Gastrocnemius medialis (tissue), 4 donors: ENCODE measurements at regions not wholly inside any gene's neighbourhood (a gene's known extent, or its start where the extent isn't known, plus 50 kb on each side); places are given as distances from the start of the nearest gene placed in this dataset.
"Not testable (repeated sequence)": the region's sequence is repeated elsewhere in the genome, so short reads cannot be mapped to it uniquely, and the experiment has no call there.

ENCODE experiments used
- ATAC-seq, 2 donors: fragments of 150-250 bp; one replicate each; pipeline ENCODE4 v1.9.1; 2016
- DNase-seq, 2 donors: peaks; one replicate each; pipeline ENCODE4 v3.0.0-alpha.2; 2019
- H3K27ac ChIP-seq, 4 donors: fragments of 200-600 bp; sonication (generic); 1 replicate in 1 of 4; 2 replicates in 3 of 4; pipeline ENCODE4 v1.5.1; 2016 to 2018; ENCODE audit warnings: mild to moderate bottlenecking in 2 of 4, moderate library complexity in 1 of 4
- H3K27me3 ChIP-seq, 3 donors: fragments of 200-600 bp; sonication (generic) in 2 of 3; 1 replicate in 1 of 3; 2 replicates in 2 of 3; pipeline versions ENCODE4 v1.5.1 to v1.6.0; 2016 to 2019; ENCODE audit warnings: mild to moderate bottlenecking in 1 of 3, moderate library complexity in 1 of 3
- H3K36me3 ChIP-seq, 2 donors: fragments of 200-600 bp; sonication (generic) in 1 of 2; one replicate each; pipeline ENCODE4 v1.5.1; 2017 to 2018
- H3K4me1 ChIP-seq, 2 donors: fragments of 200-600 bp; sonication (generic) in 1 of 2; one replicate each; pipeline ENCODE4 v1.5.1; 2016 to 2017; ENCODE audit warnings: mild to moderate bottlenecking in 2 of 2
- H3K4me3 ChIP-seq, 4 donors: fragments of 200-600 bp; sonication (generic) in 3 of 4; 1 replicate in 1 of 4; 2 replicates in 3 of 4; pipeline ENCODE4 v1.5.1; 2016 to 2019; ENCODE audit warnings: mild to moderate bottlenecking in 2 of 4
- H3K9me3 ChIP-seq, 3 donors: fragments of 200-600 bp; sonication (generic) in 2 of 3; 1 replicate in 1 of 3; 2 replicates in 2 of 3; pipeline ENCODE4 v1.5.1; 2016 to 2019
- in situ Hi-C, 4 donors: fragments of 200-750 bp; cut with MboI; loops; one replicate each; pipeline versions ENCODE4 v1.15.0 to v1.8.0; 2017; ENCODE audit warnings: low sequenced_read_pairs in 4 of 4
- intact Hi-C: fragments of 100-400 bp; cut with DNase I; formaldehyde crosslinking; loops from one replicate; pipeline ENCODE4 v1.15.1; 2023; ENCODE audit warnings: low total_unique reads

GRCh38 chr15:31705076-31705678, 325.1 kb upstream of the CHRNA7 start:
- in situ Hi-C loops, H3K4me1 ChIP-seq, H3K27ac ChIP-seq, H3K4me3 ChIP-seq, DNase-seq, intact Hi-C loops, H3K36me3 ChIP-seq, H3K27me3 ChIP-seq, ATAC-seq, H3K9me3 ChIP-seq: not testable (repeated sequence)

GRCh38 chr15:31707944-31708702, 322.2 kb upstream of the CHRNA7 start:
- H3K36me3 ChIP-seq, in situ Hi-C loops, H3K4me3 ChIP-seq, H3K4me1 ChIP-seq, H3K27ac ChIP-seq, DNase-seq, H3K27me3 ChIP-seq, ATAC-seq, intact Hi-C loops, H3K9me3 ChIP-seq: not testable (repeated sequence)

- DNase-seq, H3K27ac ChIP-seq, ATAC-seq, H3K4me3 ChIP-seq, in situ Hi-C loops, intact Hi-C loops, H3K9me3 ChIP-seq, H3K4me1 ChIP-seq, H3K27me3 ChIP-seq, H3K36me3 ChIP-seq: not testable (repeated sequence)
Observed at GRCh38 chr15:31708703-31709327, 321.5 kb upstream of the CHRNA7 start.

GRCh38 chr15:31709479-31709878, 320.8 kb upstream of the CHRNA7 start:
- H3K27ac ChIP-seq, in situ Hi-C loops, H3K4me1 ChIP-seq, DNase-seq, H3K36me3 ChIP-seq, intact Hi-C loops, H3K27me3 ChIP-seq, H3K4me3 ChIP-seq, H3K9me3 ChIP-seq, ATAC-seq: not testable (repeated sequence)

GRCh38 chr15:31710806-31711205, 319.5 kb upstream of the CHRNA7 start:
- H3K27me3 ChIP-seq, H3K4me3 ChIP-seq, intact Hi-C loops, H3K36me3 ChIP-seq, DNase-seq, H3K27ac ChIP-seq, in situ Hi-C loops, H3K9me3 ChIP-seq, ATAC-seq, H3K4me1 ChIP-seq: not testable (repeated sequence)

- H3K9me3 ChIP-seq, H3K4me3 ChIP-seq, intact Hi-C loops, H3K27ac ChIP-seq, H3K36me3 ChIP-seq, H3K4me1 ChIP-seq, in situ Hi-C loops, DNase-seq, H3K27me3 ChIP-seq: not testable (repeated sequence)
- peak; percentile 52 to 76 for ATAC-seq
Observed at GRCh38 chr15:31715208-31715607, 315.1 kb upstream of the CHRNA7 start.

- H3K4me3 ChIP-seq, intact Hi-C loops, DNase-seq, H3K4me1 ChIP-seq, ATAC-seq, H3K36me3 ChIP-seq, H3K9me3 ChIP-seq, in situ Hi-C loops, H3K27ac ChIP-seq, H3K27me3 ChIP-seq: not testable (repeated sequence)
Observed at GRCh38 chr15:31718625-31719024, 311.7 kb upstream of the CHRNA7 start.

GRCh38 chr15:31719396-31720022, 310.8 kb upstream of the CHRNA7 start:
- ATAC-seq: peak; percentile 89
- H3K27ac ChIP-seq: peak overlapping the region in 1 of 4 donors; percentile 56
- H3K36me3 ChIP-seq, intact Hi-C loops, H3K9me3 ChIP-seq, H3K27me3 ChIP-seq, H3K4me3 ChIP-seq, H3K4me1 ChIP-seq, in situ Hi-C loops: not testable (repeated sequence)
- peak; percentile 15 to 27 for DNase-seq

- ATAC-seq, in situ Hi-C loops, H3K4me1 ChIP-seq, DNase-seq, intact Hi-C loops, H3K9me3 ChIP-seq, H3K27me3 ChIP-seq, H3K4me3 ChIP-seq, H3K36me3 ChIP-seq, H3K27ac ChIP-seq: not testable (repeated sequence)
Observed at GRCh38 chr15:31723019-31723418, 307.3 kb upstream of the CHRNA7 start.

- H3K27me3 ChIP-seq, intact Hi-C loops, ATAC-seq, DNase-seq, in situ Hi-C loops, H3K36me3 ChIP-seq, H3K4me3 ChIP-seq, H3K9me3 ChIP-seq, H3K4me1 ChIP-seq, H3K27ac ChIP-seq: not testable (repeated sequence)
Observed at GRCh38 chr15:31724903-31725302, 305.4 kb upstream of the CHRNA7 start.

GRCh38 chr15:31725619-31726018, 304.7 kb upstream of the CHRNA7 start:
- H3K9me3 ChIP-seq, in situ Hi-C loops, H3K4me3 ChIP-seq, DNase-seq, intact Hi-C loops, H3K27me3 ChIP-seq, H3K36me3 ChIP-seq, ATAC-seq, H3K27ac ChIP-seq, H3K4me1 ChIP-seq: not testable (repeated sequence)
